Endodermal cell (in vitro differentiated cells): ENCODE measurements at regions not wholly inside any gene's neighbourhood (a gene's known extent, or its start where the extent isn't known, plus 50 kb on each side); places are given as distances from the start of the nearest gene placed in this dataset.

Source experiments
- DNase-seq: peaks from one replicate; pipeline ENCODE4 v3.0.0-alpha.2; 2017
- H3K27ac ChIP-seq: 2 replicates; pipeline ENCODE4 v1.5.1; 2013; ENCODE audit warnings: mild to moderate bottlenecking, low read depth, low read length, moderate library complexity
- H3K27me3 ChIP-seq: 2 replicates; pipeline ENCODE4 v1.6.1; 2013; ENCODE audit warnings: mild to moderate bottlenecking, low read length, moderate library complexity; ENCODE audit not compliant: insufficient read depth, control insufficient read depth, poor library complexity, severe bottlenecking
- H3K36me3 ChIP-seq: 2 replicates; pipeline ENCODE4 v1.7.0; 2013; ENCODE audit warnings: mild to moderate bottlenecking, low read length, moderate library complexity; ENCODE audit not compliant: control insufficient read depth, insufficient read depth
- H3K4me1 ChIP-seq: one replicate; pipeline ENCODE4 v1.7.0; 2013; ENCODE audit warnings: low read length; ENCODE audit not compliant: control insufficient read depth, insufficient read depth
- H3K4me3 ChIP-seq: 2 replicates; pipeline ENCODE4 v1.5.1; 2013; ENCODE audit warnings: mild to moderate bottlenecking, low read length, moderate library complexity
- H3K9ac ChIP-seq: 2 replicates; pipeline ENCODE4 v1.6.1; 2013; ENCODE audit warnings: mild to moderate bottlenecking, low read length, moderate library complexity; ENCODE audit not compliant: poor library complexity, severe bottlenecking; ENCODE audit errors: extremely low read depth
- H3K9me3 ChIP-seq: 2 replicates; pipeline ENCODE4 v1.6.1; 2013; ENCODE audit warnings: mild to moderate bottlenecking, low read length, moderate library complexity; ENCODE audit not compliant: control insufficient read depth
- H3K27ac Mint-ChIP-seq: 2 replicates; pipeline ENCODE4 v1.8.0; 2020; ENCODE audit warnings: mixed read lengths
- H3K27me3 Mint-ChIP-seq: 2 replicates; pipeline ENCODE4 v1.8.0; 2021; ENCODE audit warnings: mild to moderate bottlenecking, mixed read lengths; ENCODE audit not compliant: insufficient read depth
- H3K36me3 Mint-ChIP-seq: 2 replicates; pipeline ENCODE4 v1.8.0; 2020; ENCODE audit warnings: low read depth, mixed read lengths
- H3K4me1 Mint-ChIP-seq: 2 replicates; pipeline ENCODE4 v1.8.0; 2020; ENCODE audit warnings: mixed read lengths
- H3K4me3 Mint-ChIP-seq: 2 replicates; pipeline ENCODE4 v1.8.0; 2020; ENCODE audit warnings: mild to moderate bottlenecking, moderate library complexity, mixed read lengths
- H3K9me3 Mint-ChIP-seq: 2 replicates; pipeline ENCODE4 v1.8.0; 2020; ENCODE audit warnings: mild to moderate bottlenecking, mixed read lengths
- WGBS, 2 experiments: methylation state at CpG; one replicate each; pipeline versions ENCODE4 v1.1.5 to v1.1.7; 2013; ENCODE audit warnings: missing lambda C conversion rate in 2 of 2, mixed read lengths in 1 of 2; ENCODE audit not compliant: insufficient coverage in 1 of 2, insufficient read length in 1 of 2; 5-methylcytosine and 5-hydroxymethylcytosine counted together
- TF ChIP-seq, protein P1 (sequence below): fragments of 200-600 bp; sonication (generic); conservative IDR thresholded peaks from 2 replicates; pipeline ENCODE4 v1.5.0; 2021; ENCODE audit warnings: antibody characterized with exemption, mild to moderate bottlenecking

DNA sequence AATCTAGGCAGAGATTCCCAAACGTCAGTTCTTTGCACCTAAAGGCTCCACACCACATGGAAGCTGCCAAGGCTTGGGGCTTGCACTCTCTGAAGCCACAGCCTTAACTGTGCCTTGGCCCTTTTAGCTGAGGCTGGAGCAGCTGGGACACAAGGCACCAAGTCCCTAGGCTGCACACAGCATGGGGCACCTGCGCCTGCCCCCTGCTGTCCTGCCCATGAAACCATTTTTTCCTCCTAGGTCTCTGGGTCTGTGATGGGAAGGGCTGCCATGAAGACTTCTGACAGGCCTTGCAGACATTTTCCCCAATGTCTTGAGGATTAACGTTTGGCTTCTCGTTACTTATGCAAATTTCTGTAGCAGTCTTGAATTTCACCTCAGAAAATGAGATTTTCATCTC is 241.5 kb downstream of the OSR1 start:
- TF ChIP-seq, protein P1, sequence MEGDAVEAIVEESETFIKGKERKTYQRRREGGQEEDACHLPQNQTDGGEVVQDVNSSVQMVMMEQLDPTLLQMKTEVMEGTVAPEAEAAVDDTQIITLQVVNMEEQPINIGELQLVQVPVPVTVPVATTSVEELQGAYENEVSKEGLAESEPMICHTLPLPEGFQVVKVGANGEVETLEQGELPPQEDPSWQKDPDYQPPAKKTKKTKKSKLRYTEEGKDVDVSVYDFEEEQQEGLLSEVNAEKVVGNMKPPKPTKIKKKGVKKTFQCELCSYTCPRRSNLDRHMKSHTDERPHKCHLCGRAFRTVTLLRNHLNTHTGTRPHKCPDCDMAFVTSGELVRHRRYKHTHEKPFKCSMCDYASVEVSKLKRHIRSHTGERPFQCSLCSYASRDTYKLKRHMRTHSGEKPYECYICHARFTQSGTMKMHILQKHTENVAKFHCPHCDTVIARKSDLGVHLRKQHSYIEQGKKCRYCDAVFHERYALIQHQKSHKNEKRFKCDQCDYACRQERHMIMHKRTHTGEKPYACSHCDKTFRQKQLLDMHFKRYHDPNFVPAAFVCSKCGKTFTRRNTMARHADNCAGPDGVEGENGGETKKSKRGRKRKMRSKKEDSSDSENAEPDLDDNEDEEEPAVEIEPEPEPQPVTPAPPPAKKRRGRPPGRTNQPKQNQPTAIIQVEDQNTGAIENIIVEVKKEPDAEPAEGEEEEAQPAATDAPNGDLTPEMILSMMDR, result no peak

DNA sequence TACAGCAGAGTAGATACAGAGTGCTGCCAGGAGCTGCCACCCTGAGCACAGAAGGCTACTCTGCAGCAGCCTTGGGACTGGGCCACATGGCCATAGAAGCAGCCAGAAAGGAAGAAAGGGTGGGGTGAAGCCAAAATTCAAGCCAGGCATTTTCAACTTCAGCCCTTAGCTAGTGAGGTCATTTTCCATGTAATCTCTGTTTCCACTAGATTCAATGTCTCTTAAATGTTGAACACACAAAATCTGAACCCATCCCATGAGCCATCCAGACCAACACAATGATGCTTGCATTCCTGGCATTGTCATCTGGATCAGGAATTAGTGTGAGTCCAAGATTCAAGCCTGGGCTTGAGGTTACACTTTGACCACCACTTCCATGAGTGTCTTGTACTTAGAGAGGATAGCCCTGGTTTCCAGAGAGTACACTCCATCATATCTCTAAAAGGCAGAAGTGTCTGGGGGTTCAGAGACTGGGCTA is 243.6 kb downstream of the OSR1 start:
- H3K27ac Mint-ChIP-seq, result no peak overlapping the region

More for the DNA sequence above, 241.5 kb downstream of the OSR1 start:
- peaks cover 8% of the 10 kb centered on the region for H3K9me3 ChIP-seq
- H3K36me3 ChIP-seq, result no peaks in the 10 kb centered on the region
- DNase-seq, result no peak
- peaks cover 3% of the 10 kb centered on the region for H3K36me3 Mint-ChIP-seq
- no peaks in the 10 kb centered on the region for H3K27me3 ChIP-seq
- H3K4me1 ChIP-seq, result no peaks in the 10 kb centered on the region
- peaks cover 4% of the 10 kb centered on the region for H3K4me1 Mint-ChIP-seq
- no peak overlapping the region for H3K27ac ChIP-seq
- H3K27ac Mint-ChIP-seq, result no peak overlapping the region
- H3K9me3 Mint-ChIP-seq, result peaks cover 17% of the 10 kb centered on the region
- no peak overlapping the region for H3K4me3 Mint-ChIP-seq
- H3K27me3 Mint-ChIP-seq, result peaks cover 6% of the 10 kb centered on the region
- H3K9ac ChIP-seq, result no peak overlapping the region
- H3K4me3 ChIP-seq, result no peak overlapping the region
- WGBS, 2 experiments, result 68 to 69% methylated on average over 4 of the region's 4 CpGs

DNA sequence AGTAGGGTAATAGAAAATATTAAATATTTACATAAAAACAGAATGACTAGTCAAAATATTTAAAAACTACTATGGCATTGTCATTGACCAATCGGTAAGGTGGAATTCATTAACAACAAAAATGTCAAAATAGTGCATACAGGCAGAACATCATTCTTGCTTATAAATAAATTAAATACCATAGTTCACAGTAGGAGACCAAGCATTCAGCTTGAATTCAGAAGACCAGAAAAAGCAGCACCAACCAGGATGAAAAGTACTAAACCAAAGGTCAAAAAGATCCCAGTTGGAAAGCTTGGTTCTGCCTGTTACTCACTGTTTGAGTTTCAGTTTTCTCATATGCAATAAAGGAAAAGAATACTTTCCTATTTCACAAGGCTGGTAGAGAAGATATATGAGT is 244.3 kb downstream of the OSR1 start:
- H3K27ac ChIP-seq, result no peak overlapping the region
- no peak overlapping the region for H3K4me3 ChIP-seq
- 96% methylated on average over 1 of the region's 1 CpG; no CpG with 5 or more reads in 1 of the 2 experiments for WGBS, 2 experiments
- no peaks in the 10 kb centered on the region for H3K4me1 ChIP-seq
- Mint-ChIP-seq H3K9me3 (peaks cover 17% of the 10 kb centered on the region), H3K4me3 (no peak overlapping the region), H3K36me3 (peaks cover 3% of the 10 kb centered on the region), H3K4me1 (peaks cover 14% of the 10 kb centered on the region), H3K27ac (no peak overlapping the region), H3K27me3 (peaks cover 1% of the 10 kb centered on the region)
- no peak overlapping the region for H3K9ac ChIP-seq
- TF ChIP-seq, protein P1, result no peak
- no peak for DNase-seq
- H3K36me3 ChIP-seq, result no peaks in the 10 kb centered on the region
- H3K9me3 ChIP-seq, result peaks cover 8% of the 10 kb centered on the region
- no peaks in the 10 kb centered on the region for H3K27me3 ChIP-seq

More for the DNA sequence above, 243.6 kb downstream of the OSR1 start:
- H3K9me3 ChIP-seq, result peaks cover 8% of the 10 kb centered on the region
- no peak overlapping the region for H3K4me3 ChIP-seq
- no peaks in the 10 kb centered on the region for H3K4me1 ChIP-seq
- peaks cover 1% of the 10 kb centered on the region for H3K27me3 Mint-ChIP-seq
- no peak for DNase-seq
- no peaks in the 10 kb centered on the region for H3K36me3 ChIP-seq
- H3K4me1 Mint-ChIP-seq, result peaks cover 7% of the 10 kb centered on the region
- H3K27me3 ChIP-seq, result no peaks in the 10 kb centered on the region
- no peak overlapping the region for H3K27ac ChIP-seq
- no peak overlapping the region for H3K9ac ChIP-seq
- peaks cover 17% of the 10 kb centered on the region for H3K9me3 Mint-ChIP-seq
- TF ChIP-seq, protein P1, result no peak
- H3K4me3 Mint-ChIP-seq, result no peak overlapping the region
- H3K36me3 Mint-ChIP-seq, result peaks cover 3% of the 10 kb centered on the region
